SK-N-SH (cell line): ENCODE measurements at regions not wholly inside any gene's neighbourhood (a gene's known extent, or its start where the extent isn't known, plus 50 kb on each side); places are given as distances from the start of the nearest gene placed in this dataset.
"Not testable (repeated sequence)": the region's sequence is repeated elsewhere in the genome, so short reads cannot be mapped to it uniquely, and the experiment has no call there.

ENCODE experiments used
- CTCF ChIP-seq: fragments of 200-600 bp; sonication (generic); IDR thresholded peaks from 2 replicates; pipeline ENCODE4 v1.6.1; 2017; ENCODE audit warnings: antibody characterized with exemption, mild to moderate bottlenecking, moderate library complexity
- EP300 ChIP-seq, 2 experiments: IDR thresholded peaks; 2 replicates each; pipeline versions ENCODE4 v1.4.0 to v1.6.1; 2012; ENCODE audit warnings: borderline replicate concordance in 1 of 2, low read depth in 1 of 2, low read length in 1 of 2
- EZH2phosphoT487 ChIP-seq: fragments of 200-600 bp; sonication (generic); IDR thresholded peaks from 2 replicates; pipeline ENCODE4 v1.6.1; 2017; ENCODE audit warnings: low read depth, mixed run types, mild to moderate bottlenecking, antibody characterized with exemption, moderate library complexity, borderline replicate concordance
- GATA2 ChIP-seq: sonication (generic); formaldehyde crosslinking; IDR thresholded peaks from 2 replicates; pipeline ENCODE4 v1.5.0; 2020; ENCODE audit warnings: mild to moderate bottlenecking, missing genetic modification reagents
- TF ChIP-seq, protein P1 (sequence below): IDR thresholded peaks from 2 replicates; pipeline ENCODE4 v1.6.1; 2012; ENCODE audit warnings: mild to moderate bottlenecking, low read depth, low read length, moderate library complexity

- TF ChIP-seq, protein P1, sequence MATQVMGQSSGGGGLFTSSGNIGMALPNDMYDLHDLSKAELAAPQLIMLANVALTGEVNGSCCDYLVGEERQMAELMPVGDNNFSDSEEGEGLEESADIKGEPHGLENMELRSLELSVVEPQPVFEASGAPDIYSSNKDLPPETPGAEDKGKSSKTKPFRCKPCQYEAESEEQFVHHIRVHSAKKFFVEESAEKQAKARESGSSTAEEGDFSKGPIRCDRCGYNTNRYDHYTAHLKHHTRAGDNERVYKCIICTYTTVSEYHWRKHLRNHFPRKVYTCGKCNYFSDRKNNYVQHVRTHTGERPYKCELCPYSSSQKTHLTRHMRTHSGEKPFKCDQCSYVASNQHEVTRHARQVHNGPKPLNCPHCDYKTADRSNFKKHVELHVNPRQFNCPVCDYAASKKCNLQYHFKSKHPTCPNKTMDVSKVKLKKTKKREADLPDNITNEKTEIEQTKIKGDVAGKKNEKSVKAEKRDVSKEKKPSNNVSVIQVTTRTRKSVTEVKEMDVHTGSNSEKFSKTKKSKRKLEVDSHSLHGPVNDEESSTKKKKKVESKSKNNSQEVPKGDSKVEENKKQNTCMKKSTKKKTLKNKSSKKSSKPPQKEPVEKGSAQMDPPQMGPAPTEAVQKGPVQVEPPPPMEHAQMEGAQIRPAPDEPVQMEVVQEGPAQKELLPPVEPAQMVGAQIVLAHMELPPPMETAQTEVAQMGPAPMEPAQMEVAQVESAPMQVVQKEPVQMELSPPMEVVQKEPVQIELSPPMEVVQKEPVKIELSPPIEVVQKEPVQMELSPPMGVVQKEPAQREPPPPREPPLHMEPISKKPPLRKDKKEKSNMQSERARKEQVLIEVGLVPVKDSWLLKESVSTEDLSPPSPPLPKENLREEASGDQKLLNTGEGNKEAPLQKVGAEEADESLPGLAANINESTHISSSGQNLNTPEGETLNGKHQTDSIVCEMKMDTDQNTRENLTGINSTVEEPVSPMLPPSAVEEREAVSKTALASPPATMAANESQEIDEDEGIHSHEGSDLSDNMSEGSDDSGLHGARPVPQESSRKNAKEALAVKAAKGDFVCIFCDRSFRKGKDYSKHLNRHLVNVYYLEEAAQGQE: not testable (repeated sequence)
- not testable (repeated sequence) for TF ChIP-seq GATA2 (CRISPR knock-in tag); CTCF; EP300 (IDR thresholded peaks at IDR 0.05; ENCODE audit: borderline replicate concordance in 1 of 2, low read depth in 1 of 2, low read length in 1 of 2); EZH2phosphoT487
Measured at GRCh38 chr7:128614812-128615211, 57.3 kb upstream of the GARIN1A start.
